Ishikawa (cell line): ENCODE measurements at regions not wholly inside any gene's neighbourhood (a gene's known extent, or its start where the extent isn't known, plus 50 kb on each side); places are given as distances from the start of the nearest gene placed in this dataset.

Experiments
- CEBPB ChIP-seq: IDR thresholded peaks from 2 replicates; pipeline ENCODE4 v1.6.1; 2012
- CREB1 ChIP-seq: IDR thresholded peaks from 2 replicates; pipeline ENCODE4 v1.6.1; 2012; ENCODE audit warnings: low read depth
- EGR1 ChIP-seq: IDR thresholded peaks from 2 replicates; pipeline ENCODE4 v1.6.1; 2012
- EP300 ChIP-seq: IDR thresholded peaks from 2 replicates; pipeline ENCODE4 v1.6.1; 2012; ENCODE audit warnings: borderline replicate concordance
- FOXM1 ChIP-seq: IDR thresholded peaks from 2 replicates; pipeline ENCODE4 v1.6.1; 2012; ENCODE audit warnings: low read depth, borderline replicate concordance
- NFIC ChIP-seq: IDR thresholded peaks from 2 replicates; pipeline ENCODE4 v1.6.1; 2012
- RAD21 ChIP-seq: IDR thresholded peaks from 2 replicates; pipeline ENCODE4 v1.6.1; 2012; ENCODE audit warnings: low read depth
- TAF1 ChIP-seq: IDR thresholded peaks from 2 replicates; pipeline ENCODE4 v1.6.1; 2012; ENCODE audit warnings: low read depth, mild to moderate bottlenecking
- TCF12 ChIP-seq: IDR thresholded peaks from 2 replicates; pipeline ENCODE4 v1.6.1; 2012; ENCODE audit warnings: low read depth
- TEAD4 ChIP-seq: IDR thresholded peaks from 2 replicates; pipeline ENCODE4 v1.6.1; 2012
- YY1 ChIP-seq: IDR thresholded peaks from 2 replicates; pipeline ENCODE4 v1.6.1; 2012; ENCODE audit warnings: low read depth
- ZBTB7A ChIP-seq: IDR thresholded peaks from 2 replicates; pipeline ENCODE4 v1.6.1; 2012; ENCODE audit warnings: low read depth
- TF ChIP-seq, protein P1 (sequence below): IDR thresholded peaks from 2 replicates; pipeline ENCODE4 v1.6.1; 2012
- TF ChIP-seq, protein P2 (sequence below): IDR thresholded peaks from 2 replicates; pipeline ENCODE4 v1.6.1; 2012
- TF ChIP-seq, protein P3 (sequence below): IDR thresholded peaks from 2 replicates; pipeline ENCODE4 v1.6.1; 2012; ENCODE audit warnings: low read depth, mild to moderate bottlenecking

DNA sequence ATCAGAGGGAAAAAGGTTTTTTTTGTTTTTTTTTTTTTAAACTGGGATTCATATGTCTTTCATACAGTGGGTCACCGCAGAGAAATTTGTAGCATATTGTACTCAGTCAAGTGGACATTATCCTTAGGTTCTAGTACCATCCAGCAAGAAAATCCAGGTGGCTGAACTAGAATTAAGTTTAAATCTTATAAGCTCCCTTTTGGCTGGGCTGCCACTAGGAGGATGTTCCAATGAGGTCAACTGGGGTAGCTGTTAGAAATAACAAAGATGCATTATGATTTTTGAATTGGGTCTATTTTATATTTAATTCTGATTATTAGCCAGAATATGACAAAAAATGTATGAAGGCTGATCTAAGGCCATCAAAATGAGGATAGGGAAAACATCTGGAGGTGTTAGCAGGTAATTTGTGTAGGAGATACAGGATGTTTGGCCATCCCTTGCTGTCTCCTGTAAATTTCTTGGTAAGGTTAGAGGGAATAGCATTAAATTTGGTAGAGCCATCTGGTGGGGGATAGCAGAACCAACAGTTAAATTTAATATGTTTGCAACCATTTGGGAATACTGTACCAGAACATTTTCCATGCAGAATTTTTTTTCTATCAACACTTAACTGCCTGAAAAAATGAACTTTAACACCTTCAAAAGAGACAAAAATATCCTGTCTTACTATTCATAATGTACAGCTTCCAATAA, 568.5 kb upstream of the B3GALT2 start:
- TF ChIP-seq ZBTB7A, result no peak
- TF ChIP-seq, protein P1, sequence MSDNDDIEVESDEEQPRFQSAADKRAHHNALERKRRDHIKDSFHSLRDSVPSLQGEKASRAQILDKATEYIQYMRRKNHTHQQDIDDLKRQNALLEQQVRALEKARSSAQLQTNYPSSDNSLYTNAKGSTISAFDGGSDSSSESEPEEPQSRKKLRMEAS, result no peak
- TF ChIP-seq RAD21, result peak; percentile 17; the same call in 1 of the 2 replicates

DNA sequence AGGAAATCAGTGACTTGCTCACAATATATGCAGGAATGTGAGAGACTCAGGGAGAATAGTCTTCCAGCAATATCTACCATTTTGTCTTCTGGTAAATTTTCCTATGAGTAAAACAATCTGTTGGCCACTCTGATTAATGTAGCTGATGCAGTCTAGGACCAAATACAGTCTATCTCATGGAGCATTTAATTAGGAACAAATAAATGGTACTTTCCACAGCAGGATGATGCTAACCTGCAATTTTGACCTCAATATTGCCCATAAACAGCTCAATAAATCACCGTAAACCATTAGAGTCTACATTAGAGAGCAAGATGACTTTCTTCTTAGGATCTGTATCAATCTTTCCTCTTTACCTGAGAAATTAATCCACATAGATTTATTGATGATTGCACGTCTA, 567.7 kb upstream of the B3GALT2 start:
- TF ChIP-seq EGR1 (no peak), FOXM1 (no peak), TCF12 (no peak)
- TF ChIP-seq, protein P2, sequence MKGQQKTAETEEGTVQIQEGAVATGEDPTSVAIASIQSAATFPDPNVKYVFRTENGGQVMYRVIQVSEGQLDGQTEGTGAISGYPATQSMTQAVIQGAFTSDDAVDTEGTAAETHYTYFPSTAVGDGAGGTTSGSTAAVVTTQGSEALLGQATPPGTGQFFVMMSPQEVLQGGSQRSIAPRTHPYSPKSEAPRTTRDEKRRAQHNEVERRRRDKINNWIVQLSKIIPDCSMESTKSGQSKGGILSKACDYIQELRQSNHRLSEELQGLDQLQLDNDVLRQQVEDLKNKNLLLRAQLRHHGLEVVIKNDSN, result no peak

DNA sequence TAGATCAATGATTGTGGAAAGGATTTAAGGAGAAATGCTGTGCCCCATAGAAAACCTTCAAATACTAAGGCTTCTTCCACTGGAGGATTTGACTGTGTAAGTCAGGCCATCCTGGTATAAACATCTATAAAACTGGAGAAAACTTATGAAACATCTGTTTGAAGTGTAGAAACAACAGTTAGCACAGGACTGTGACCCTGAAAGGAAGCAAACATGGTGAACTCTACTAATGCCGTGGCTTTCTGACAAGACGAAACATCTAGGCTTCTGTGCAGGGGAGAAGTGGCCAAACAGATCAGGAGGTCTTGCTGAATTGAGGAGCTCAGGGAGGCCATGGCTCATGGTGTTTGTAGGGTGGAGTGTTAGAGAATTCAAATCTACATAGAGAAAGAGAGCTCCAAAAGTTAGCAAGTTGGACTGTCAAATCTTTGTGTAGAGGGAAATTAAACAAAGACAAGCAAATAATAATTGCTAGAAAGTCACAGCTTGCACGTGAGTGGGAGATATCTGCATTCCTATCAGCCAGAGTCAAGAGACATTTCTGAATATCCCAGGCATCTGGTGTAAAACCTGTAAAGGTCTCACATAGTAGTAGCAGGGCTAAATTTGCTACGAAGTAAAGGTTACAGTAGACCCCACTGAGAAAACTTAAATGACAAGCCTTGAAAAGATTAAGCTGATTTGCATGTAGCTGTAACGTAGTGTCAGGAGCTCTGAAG, 566.8 kb upstream of the B3GALT2 start:
- no peak for TF ChIP-seq NFIC
- TF ChIP-seq TEAD4, result no peak
- no peak for TF ChIP-seq CREB1
- TF ChIP-seq YY1, result no peak
- TF ChIP-seq TCF12, result no peak
- no peak for TF ChIP-seq TAF1
- no peak for TF ChIP-seq FOXM1
- TF ChIP-seq EP300, result no peak
- TF ChIP-seq ZBTB7A, result no peak
- TF ChIP-seq RAD21, result no peak
- TF ChIP-seq, protein P2, result no peak
- TF ChIP-seq CEBPB, result no peak
- TF ChIP-seq, protein P3, sequence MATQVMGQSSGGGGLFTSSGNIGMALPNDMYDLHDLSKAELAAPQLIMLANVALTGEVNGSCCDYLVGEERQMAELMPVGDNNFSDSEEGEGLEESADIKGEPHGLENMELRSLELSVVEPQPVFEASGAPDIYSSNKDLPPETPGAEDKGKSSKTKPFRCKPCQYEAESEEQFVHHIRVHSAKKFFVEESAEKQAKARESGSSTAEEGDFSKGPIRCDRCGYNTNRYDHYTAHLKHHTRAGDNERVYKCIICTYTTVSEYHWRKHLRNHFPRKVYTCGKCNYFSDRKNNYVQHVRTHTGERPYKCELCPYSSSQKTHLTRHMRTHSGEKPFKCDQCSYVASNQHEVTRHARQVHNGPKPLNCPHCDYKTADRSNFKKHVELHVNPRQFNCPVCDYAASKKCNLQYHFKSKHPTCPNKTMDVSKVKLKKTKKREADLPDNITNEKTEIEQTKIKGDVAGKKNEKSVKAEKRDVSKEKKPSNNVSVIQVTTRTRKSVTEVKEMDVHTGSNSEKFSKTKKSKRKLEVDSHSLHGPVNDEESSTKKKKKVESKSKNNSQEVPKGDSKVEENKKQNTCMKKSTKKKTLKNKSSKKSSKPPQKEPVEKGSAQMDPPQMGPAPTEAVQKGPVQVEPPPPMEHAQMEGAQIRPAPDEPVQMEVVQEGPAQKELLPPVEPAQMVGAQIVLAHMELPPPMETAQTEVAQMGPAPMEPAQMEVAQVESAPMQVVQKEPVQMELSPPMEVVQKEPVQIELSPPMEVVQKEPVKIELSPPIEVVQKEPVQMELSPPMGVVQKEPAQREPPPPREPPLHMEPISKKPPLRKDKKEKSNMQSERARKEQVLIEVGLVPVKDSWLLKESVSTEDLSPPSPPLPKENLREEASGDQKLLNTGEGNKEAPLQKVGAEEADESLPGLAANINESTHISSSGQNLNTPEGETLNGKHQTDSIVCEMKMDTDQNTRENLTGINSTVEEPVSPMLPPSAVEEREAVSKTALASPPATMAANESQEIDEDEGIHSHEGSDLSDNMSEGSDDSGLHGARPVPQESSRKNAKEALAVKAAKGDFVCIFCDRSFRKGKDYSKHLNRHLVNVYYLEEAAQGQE, result no peak
- TF ChIP-seq EGR1, result no peak
- TF ChIP-seq, protein P1, result no peak

DNA sequence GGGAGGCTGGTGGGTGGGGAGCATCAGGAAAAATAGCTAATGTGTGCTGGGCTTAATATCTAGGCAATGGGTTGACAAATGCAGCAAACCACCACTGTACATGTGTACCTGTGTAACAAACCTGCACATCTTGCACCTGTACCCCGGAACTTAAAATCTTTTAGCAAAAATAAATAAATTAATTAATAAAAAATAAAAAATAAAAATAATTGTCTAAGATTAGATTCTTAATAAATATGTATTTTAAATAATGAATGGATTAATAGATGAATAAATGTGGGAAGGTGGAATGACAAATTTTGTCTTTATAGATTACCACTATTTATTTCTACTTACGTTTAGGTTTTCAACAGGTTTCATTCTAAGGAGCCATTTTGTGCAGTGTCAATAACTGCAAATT, 563.5 kb upstream of the B3GALT2 start:
- TF ChIP-seq TCF12, result no peak
- TF ChIP-seq CEBPB, result no peak
- no peak for TF ChIP-seq TEAD4
- TF ChIP-seq FOXM1, result no peak
- TF ChIP-seq EGR1, result no peak
- TF ChIP-seq, protein P3, result no peak
- no peak for TF ChIP-seq YY1
- TF ChIP-seq, protein P2, result no peak
- TF ChIP-seq TAF1, result no peak
- TF ChIP-seq EP300, result no peak
- no peak for TF ChIP-seq NFIC
- TF ChIP-seq ZBTB7A, result no peak
- no peak for TF ChIP-seq RAD21
- TF ChIP-seq, protein P1, result no peak
- no peak for TF ChIP-seq CREB1

DNA sequence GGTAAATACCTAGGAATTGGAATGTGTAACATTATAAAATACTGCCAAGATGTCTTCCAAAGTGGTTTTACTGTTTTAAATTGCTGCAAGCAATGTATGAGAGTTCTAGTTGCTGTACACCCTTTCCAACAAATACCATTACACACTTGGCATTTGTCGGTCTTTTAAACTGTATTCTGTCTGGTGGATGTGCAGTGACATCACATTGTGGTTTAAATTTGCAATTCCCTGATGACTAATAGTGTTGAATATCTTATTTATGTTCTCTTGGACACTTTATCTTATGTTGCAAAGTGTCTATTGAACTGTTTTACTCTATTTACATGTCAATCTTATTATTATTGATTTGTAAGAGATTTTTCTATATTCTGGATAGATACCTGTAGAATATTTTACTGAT, 561.2 kb upstream of the B3GALT2 start:
- TF ChIP-seq NFIC (no peak), ZBTB7A (no peak), RAD21 (no peak), TAF1 (no peak), EGR1 (no peak), TEAD4 (no peak), CEBPB (no peak), FOXM1 (no peak), TCF12 (no peak), EP300 (no peak), YY1 (no peak), CREB1 (no peak)
- TF ChIP-seq, protein P3, result no peak
- TF ChIP-seq, protein P1, result no peak
- TF ChIP-seq, protein P2, result no peak
